ENCODE measurements at regions not wholly inside any gene's neighbourhood (a gene's known extent, or its start where the extent isn't known, plus 50 kb on each side); places are given as distances from the start of the nearest gene placed in this dataset.

- TF ChIP-seq CTCF (IDR thresholded peaks at IDR 0.05) (no peak), POLR2AphosphoS5 (IDR thresholded peaks at IDR 0.05) (no peak), POLR2A (IDR thresholded peaks at IDR 0.05) (no peak)
Measured at GRCh38 chr18:7456376-7456775, 110.7 kb upstream of the PTPRM start.

Data from sigmoid colon (tissue), 4 donors.